ENCODE measurements at regions not wholly inside any gene's neighbourhood (a gene's known extent, or its start where the extent isn't known, plus 50 kb on each side); places are given as distances from the start of the nearest gene placed in this dataset.

DNA sequence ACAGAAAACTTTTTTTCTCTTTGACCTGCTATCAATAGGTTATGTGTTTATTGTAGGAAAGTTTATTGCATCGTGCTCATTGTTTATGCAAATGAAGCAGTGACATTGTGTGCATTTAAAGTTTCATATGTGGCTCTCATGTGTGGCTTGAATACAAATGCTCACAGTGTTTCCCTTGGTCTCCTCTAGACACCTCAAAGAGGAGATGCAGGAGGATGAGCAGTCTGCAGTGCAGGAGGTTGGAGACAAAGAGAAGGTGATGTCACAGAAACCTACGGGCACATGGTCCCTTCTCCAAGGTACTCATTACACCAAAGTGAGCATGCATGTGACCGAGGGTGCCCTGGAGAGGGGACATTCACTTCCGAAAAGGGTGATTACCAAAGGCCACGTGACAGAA lies 430.2 kb downstream of the INHBA start:
- TF ChIP-seq HNF4G (IDR thresholded peaks at IDR 0.05), result no peak
- TF ChIP-seq, protein P1, sequence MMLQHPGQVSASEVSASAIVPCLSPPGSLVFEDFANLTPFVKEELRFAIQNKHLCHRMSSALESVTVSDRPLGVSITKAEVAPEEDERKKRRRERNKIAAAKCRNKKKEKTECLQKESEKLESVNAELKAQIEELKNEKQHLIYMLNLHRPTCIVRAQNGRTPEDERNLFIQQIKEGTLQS (IDR thresholded peaks at IDR 0.05), result no peak
- TF ChIP-seq, protein P2, sequence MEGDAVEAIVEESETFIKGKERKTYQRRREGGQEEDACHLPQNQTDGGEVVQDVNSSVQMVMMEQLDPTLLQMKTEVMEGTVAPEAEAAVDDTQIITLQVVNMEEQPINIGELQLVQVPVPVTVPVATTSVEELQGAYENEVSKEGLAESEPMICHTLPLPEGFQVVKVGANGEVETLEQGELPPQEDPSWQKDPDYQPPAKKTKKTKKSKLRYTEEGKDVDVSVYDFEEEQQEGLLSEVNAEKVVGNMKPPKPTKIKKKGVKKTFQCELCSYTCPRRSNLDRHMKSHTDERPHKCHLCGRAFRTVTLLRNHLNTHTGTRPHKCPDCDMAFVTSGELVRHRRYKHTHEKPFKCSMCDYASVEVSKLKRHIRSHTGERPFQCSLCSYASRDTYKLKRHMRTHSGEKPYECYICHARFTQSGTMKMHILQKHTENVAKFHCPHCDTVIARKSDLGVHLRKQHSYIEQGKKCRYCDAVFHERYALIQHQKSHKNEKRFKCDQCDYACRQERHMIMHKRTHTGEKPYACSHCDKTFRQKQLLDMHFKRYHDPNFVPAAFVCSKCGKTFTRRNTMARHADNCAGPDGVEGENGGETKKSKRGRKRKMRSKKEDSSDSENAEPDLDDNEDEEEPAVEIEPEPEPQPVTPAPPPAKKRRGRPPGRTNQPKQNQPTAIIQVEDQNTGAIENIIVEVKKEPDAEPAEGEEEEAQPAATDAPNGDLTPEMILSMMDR (IDR thresholded peaks at IDR 0.05; ENCODE audit: low read depth, low read length, missing input control), result no peak
- TF ChIP-seq, protein P3, sequence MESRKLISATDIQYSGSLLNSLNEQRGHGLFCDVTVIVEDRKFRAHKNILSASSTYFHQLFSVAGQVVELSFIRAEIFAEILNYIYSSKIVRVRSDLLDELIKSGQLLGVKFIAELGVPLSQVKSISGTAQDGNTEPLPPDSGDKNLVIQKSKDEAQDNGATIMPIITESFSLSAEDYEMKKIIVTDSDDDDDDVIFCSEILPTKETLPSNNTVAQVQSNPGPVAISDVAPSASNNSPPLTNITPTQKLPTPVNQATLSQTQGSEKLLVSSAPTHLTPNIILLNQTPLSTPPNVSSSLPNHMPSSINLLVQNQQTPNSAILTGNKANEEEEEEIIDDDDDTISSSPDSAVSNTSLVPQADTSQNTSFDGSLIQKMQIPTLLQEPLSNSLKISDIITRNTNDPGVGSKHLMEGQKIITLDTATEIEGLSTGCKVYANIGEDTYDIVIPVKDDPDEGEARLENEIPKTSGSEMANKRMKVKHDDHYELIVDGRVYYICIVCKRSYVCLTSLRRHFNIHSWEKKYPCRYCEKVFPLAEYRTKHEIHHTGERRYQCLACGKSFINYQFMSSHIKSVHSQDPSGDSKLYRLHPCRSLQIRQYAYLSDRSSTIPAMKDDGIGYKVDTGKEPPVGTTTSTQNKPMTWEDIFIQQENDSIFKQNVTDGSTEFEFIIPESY (IDR thresholded peaks at IDR 0.05), result no peak
- no peak for TF ChIP-seq FOXA2 (IDR thresholded peaks at IDR 0.05)
- no peak for TF ChIP-seq RAD21 (IDR thresholded peaks at IDR 0.05)
- TF ChIP-seq EGR1 (IDR thresholded peaks at IDR 0.05; ENCODE audit: low read depth in 2 of 2), result no peak
- no peak for TF ChIP-seq JUND (IDR thresholded peaks at IDR 0.05)
- no peak for TF ChIP-seq HNF4A (conservative IDR thresholded peaks at IDR 0.05)
- no peak for TF ChIP-seq FOXA1 (IDR thresholded peaks at IDR 0.05)
- TF ChIP-seq, protein P4, sequence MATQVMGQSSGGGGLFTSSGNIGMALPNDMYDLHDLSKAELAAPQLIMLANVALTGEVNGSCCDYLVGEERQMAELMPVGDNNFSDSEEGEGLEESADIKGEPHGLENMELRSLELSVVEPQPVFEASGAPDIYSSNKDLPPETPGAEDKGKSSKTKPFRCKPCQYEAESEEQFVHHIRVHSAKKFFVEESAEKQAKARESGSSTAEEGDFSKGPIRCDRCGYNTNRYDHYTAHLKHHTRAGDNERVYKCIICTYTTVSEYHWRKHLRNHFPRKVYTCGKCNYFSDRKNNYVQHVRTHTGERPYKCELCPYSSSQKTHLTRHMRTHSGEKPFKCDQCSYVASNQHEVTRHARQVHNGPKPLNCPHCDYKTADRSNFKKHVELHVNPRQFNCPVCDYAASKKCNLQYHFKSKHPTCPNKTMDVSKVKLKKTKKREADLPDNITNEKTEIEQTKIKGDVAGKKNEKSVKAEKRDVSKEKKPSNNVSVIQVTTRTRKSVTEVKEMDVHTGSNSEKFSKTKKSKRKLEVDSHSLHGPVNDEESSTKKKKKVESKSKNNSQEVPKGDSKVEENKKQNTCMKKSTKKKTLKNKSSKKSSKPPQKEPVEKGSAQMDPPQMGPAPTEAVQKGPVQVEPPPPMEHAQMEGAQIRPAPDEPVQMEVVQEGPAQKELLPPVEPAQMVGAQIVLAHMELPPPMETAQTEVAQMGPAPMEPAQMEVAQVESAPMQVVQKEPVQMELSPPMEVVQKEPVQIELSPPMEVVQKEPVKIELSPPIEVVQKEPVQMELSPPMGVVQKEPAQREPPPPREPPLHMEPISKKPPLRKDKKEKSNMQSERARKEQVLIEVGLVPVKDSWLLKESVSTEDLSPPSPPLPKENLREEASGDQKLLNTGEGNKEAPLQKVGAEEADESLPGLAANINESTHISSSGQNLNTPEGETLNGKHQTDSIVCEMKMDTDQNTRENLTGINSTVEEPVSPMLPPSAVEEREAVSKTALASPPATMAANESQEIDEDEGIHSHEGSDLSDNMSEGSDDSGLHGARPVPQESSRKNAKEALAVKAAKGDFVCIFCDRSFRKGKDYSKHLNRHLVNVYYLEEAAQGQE (IDR thresholded peaks at IDR 0.05), result no peak
- TF ChIP-seq NR2F2 (IDR thresholded peaks at IDR 0.05), result no peak
- no peak for TF ChIP-seq YY1 (IDR thresholded peaks at IDR 0.05)
- TF ChIP-seq GABPA (IDR thresholded peaks at IDR 0.05 in 1 of 2, conservative IDR thresholded peaks at IDR 0.05 in 1 of 2), result no peak
- TF ChIP-seq SP1 (IDR thresholded peaks at IDR 0.05), result no peak
- TF ChIP-seq TAF1 (conservative IDR thresholded peaks at IDR 0.05), result no peak
- Histone ChIP-seq H3K4me3 (ENCODE audit: low read depth in 1 of 3, low read length in 3 of 3) (no peak overlapping the region), H3K27ac (ENCODE audit: low read depth in 1 of 2, low read length in 2 of 2) (no peak overlapping the region), H3K9ac (ENCODE audit: low read depth in 1 of 2, low read length in 2 of 2) (no peak overlapping the region), H3K9me3 (ENCODE audit: control insufficient read depth in 4 of 4, low read length in 3 of 4) (no peaks in the 10 kb centered on the region), H3K27me3 (ENCODE audit: control insufficient read depth in 4 of 4, insufficient read depth in 4 of 4, low read length in 3 of 4) (no peaks in the 10 kb centered on the region), H3K36me3 (ENCODE audit: control insufficient read depth in 4 of 4, insufficient read depth in 3 of 4, low read depth in 1 of 4, low read length in 3 of 4) (no peaks in the 10 kb centered on the region), H3K4me1 (ENCODE audit: control insufficient read depth in 4 of 4, insufficient read depth in 4 of 4, low read length in 3 of 4) (peaks cover 0 to 3% (median 1%) of the 10 kb centered on the region in 4 donors)
- no peak for DNase-seq (ENCODE audit: low spot score)
- WGBS, result 94% methylated on average over 5 of the region's 5 CpGs

DNA sequence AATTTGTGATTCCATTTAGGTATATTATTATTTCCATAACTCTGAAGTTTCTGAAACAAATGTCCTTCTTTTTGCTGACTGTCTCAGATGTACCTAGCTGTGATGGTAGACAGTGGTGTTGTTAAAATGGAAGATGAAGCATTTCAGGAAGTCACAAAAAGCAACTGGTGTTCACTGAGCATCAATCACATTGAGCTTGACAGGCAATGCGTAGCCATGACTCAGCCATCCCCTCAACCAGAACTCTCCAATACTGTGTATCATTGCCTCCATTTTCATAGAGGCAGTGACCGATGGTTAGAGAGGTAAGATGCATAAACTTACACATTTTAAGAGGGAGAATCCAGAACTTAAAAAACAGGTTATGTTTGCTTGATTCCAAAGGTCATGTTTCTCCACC lies 434.0 kb downstream of the INHBA start:
- no peak overlapping the region for H3K4me3 ChIP-seq (ENCODE audit: low read depth in 1 of 3, low read length in 3 of 3)
- H3K27ac ChIP-seq (ENCODE audit: low read depth in 1 of 2, low read length in 2 of 2), result no peak overlapping the region
- H3K9me3 ChIP-seq (ENCODE audit: control insufficient read depth in 4 of 4, low read length in 3 of 4), result no peaks in the 10 kb centered on the region
- no peak for TF ChIP-seq EGR1 (IDR thresholded peaks at IDR 0.05; ENCODE audit: low read depth in 2 of 2)
- TF ChIP-seq HNF4G (IDR thresholded peaks at IDR 0.05), result no peak
- TF ChIP-seq RAD21 (IDR thresholded peaks at IDR 0.05), result no peak
- TF ChIP-seq HNF4A (conservative IDR thresholded peaks at IDR 0.05), result peak in 1 of 2 donors; percentile 49
- WGBS, result 75% methylated on average over 2 of the region's 2 CpGs
- no peaks in the 10 kb centered on the region for H3K36me3 ChIP-seq (ENCODE audit: control insufficient read depth in 4 of 4, insufficient read depth in 3 of 4, low read depth in 1 of 4, low read length in 3 of 4)
- peaks cover 0 to 3% (median 1%) of the 10 kb centered on the region in 4 donors for H3K4me1 ChIP-seq (ENCODE audit: control insufficient read depth in 4 of 4, insufficient read depth in 4 of 4, low read length in 3 of 4)
- no peak overlapping the region for H3K9ac ChIP-seq (ENCODE audit: low read depth in 1 of 2, low read length in 2 of 2)
- H3K27me3 ChIP-seq (ENCODE audit: control insufficient read depth in 4 of 4, insufficient read depth in 4 of 4, low read length in 3 of 4), result no peaks in the 10 kb centered on the region
- DNase-seq (ENCODE audit: low spot score), result no peak

Data from liver (tissue), 8 donors.